SK-N-SH treated with all-trans-retinoic acid at 6 μM for 48 hours (cell line): ENCODE measurements at regions not wholly inside any gene's neighbourhood (a gene's known extent, or its start where the extent isn't known, plus 50 kb on each side); places are given as distances from the start of the nearest gene placed in this dataset.

ENCODE experiments used
- ATAC-seq: fragments of 200-7000 bp; cut with Tn5 transposase; 3 replicates; pipeline ENCODE4 v1.9.1; 2020; ENCODE audit warnings: mild to moderate bottlenecking, moderate library complexity
- ARNTL ChIP-seq: fragments of 450-650 bp; formaldehyde crosslinking; IDR thresholded peaks from 2 replicates; pipeline ENCODE4 v1.5.0; 2020; ENCODE audit warnings: low read depth, mild to moderate bottlenecking, moderate library complexity, borderline replicate concordance
- BACH2 ChIP-seq: fragments of 250-450 bp; sonication (Bioruptor Pico); IDR thresholded peaks from 2 replicates; pipeline ENCODE4 v1.9.0; 2021; ENCODE audit warnings: mild to moderate bottlenecking, borderline replicate concordance
- CSDC2 ChIP-seq: fragments of 250-450 bp; sonication (Bioruptor Pico); IDR thresholded peaks from 2 replicates; pipeline ENCODE4 v1.5.0; 2020; ENCODE audit warnings: mild to moderate bottlenecking, moderate library complexity
- ESRRG ChIP-seq: fragments of 250-450 bp; sonication (Bioruptor Pico); IDR thresholded peaks from 2 replicates; pipeline ENCODE4 v1.6.1; 2021; ENCODE audit warnings: mild to moderate bottlenecking
- OSR1 ChIP-seq: fragments of 250-450 bp; sonication (Bioruptor Pico); IDR thresholded peaks from 2 replicates; pipeline ENCODE4 v1.8.0; 2022; ENCODE audit warnings: moderate library complexity, mild to moderate bottlenecking, inconsistent platforms
- RARB ChIP-seq: fragments of 250-450 bp; sonication (Bioruptor Pico); IDR thresholded peaks from 2 replicates; pipeline ENCODE4 v1.8.0; 2021; ENCODE audit warnings: mild to moderate bottlenecking, moderate library complexity
- SNAI2 ChIP-seq: fragments of 250-450 bp; sonication (Bioruptor Pico); IDR thresholded peaks from 2 replicates; pipeline ENCODE4 v1.5.0; 2020; ENCODE audit warnings: mild to moderate bottlenecking, moderate library complexity
- TCF4 ChIP-seq: fragments of 250-450 bp; sonication (Bioruptor Pico); IDR thresholded peaks from 2 replicates; pipeline ENCODE4 v1.8.0; 2021; ENCODE audit warnings: mild to moderate bottlenecking, moderate library complexity, borderline replicate concordance
- TOX ChIP-seq: fragments of 250-450 bp; sonication (Bioruptor Pico); IDR thresholded peaks from 2 replicates; pipeline ENCODE4 v1.8.0; 2021; ENCODE audit warnings: mild to moderate bottlenecking, moderate library complexity, borderline replicate concordance
- ZC3H10 ChIP-seq: fragments of 250-450 bp; sonication (Bioruptor Pico); IDR thresholded peaks from 2 replicates; pipeline ENCODE4 v1.5.1; 2021; ENCODE audit warnings: mild to moderate bottlenecking, moderate library complexity
- ZFP3 ChIP-seq: fragments of 250-450 bp; sonication (Bioruptor Pico); IDR thresholded peaks from 2 replicates; pipeline ENCODE4 v1.5.0; 2020; ENCODE audit warnings: mild to moderate bottlenecking, moderate library complexity
- ZNF565 ChIP-seq: fragments of 450-650 bp; formaldehyde crosslinking; conservative IDR thresholded peaks from 2 replicates; pipeline ENCODE4 v1.5.0; 2020; ENCODE audit warnings: low read depth, mild to moderate bottlenecking, moderate library complexity
- ZNF70 ChIP-seq: fragments of 450-650 bp; formaldehyde crosslinking; IDR thresholded peaks from 2 replicates; pipeline ENCODE4 v1.5.0; 2020; ENCODE audit warnings: mild to moderate bottlenecking, moderate library complexity
- TF ChIP-seq, protein P1 (sequence below): fragments of 250-450 bp; sonication (Bioruptor Pico); IDR thresholded peaks from 2 replicates; pipeline ENCODE4 v1.5.0; 2020; ENCODE audit warnings: mild to moderate bottlenecking, moderate library complexity
- TF ChIP-seq, protein P2 (sequence below): fragments of 250-450 bp; sonication (Bioruptor Pico); IDR thresholded peaks from 2 replicates; pipeline ENCODE4 v1.8.0; 2020; ENCODE audit warnings: mild to moderate bottlenecking, moderate library complexity, borderline replicate concordance
- TF ChIP-seq, protein P3 (sequence below): fragments of 250-450 bp; sonication (Bioruptor Pico); IDR thresholded peaks from 2 replicates; pipeline ENCODE4 v1.5.1; 2021; ENCODE audit warnings: mild to moderate bottlenecking, moderate library complexity
- TF ChIP-seq, protein P4 (sequence below): fragments of 250-450 bp; sonication (Bioruptor Pico); IDR thresholded peaks from 2 replicates; pipeline ENCODE4 v1.5.1; 2020; ENCODE audit warnings: low read depth, mild to moderate bottlenecking, moderate library complexity
- TF ChIP-seq, protein P5 (sequence below): fragments of 250-450 bp; sonication (Bioruptor Pico); IDR thresholded peaks from 2 replicates; pipeline ENCODE4 v1.8.0; 2021; ENCODE audit warnings: low read depth, mild to moderate bottlenecking, moderate library complexity, borderline replicate concordance

DNA sequence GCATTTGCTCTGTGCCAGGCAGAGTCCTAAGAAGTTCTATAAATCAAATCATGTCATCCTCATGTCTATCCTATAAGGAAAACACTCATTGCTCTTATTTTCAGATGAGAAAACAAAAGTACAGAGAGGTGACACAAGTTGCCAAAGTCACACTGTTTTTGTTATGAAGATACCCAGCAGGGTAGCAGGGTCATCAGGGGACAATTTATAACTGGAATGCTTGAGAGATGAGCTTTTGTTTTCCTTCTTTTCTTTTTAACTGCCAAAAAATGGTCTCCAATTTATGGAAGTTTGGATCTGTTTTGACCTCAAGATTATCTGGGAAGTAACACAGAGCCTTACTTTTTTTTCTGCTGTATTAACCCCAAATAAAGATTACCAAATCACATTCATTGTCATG, 354.1 kb downstream of the SUCLA2 start (continued):
- no peak for TF ChIP-seq RARB (CRISPR knock-in tag)
- TF ChIP-seq, all 23 proteins: peak for 2

DNA sequence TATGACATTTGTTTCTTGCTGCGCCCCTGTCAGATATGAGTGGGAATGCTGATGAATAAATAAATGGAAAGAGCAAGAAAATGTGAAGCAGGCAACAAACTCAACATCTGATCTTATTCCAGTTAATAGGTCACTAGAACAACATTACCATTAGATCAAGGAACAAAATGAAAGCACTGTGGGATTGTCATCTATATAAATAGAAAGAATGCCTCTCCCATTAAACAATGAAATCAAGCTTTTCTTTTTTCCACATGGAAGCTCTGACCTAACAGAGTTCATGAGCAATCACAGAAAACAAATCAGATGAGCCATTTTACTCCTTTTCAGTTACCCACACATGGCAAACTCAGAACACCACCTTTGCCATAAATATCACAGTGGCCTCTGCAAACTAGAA, 354.8 kb downstream of the SUCLA2 start:
- TF ChIP-seq TCF4 (CRISPR knock-in tag): no peak
- TF ChIP-seq ZNF565: no peak
- no peak for TF ChIP-seq BACH2 (CRISPR knock-in tag)
- no peak for TF ChIP-seq ZFP3 (CRISPR knock-in tag)
- TF ChIP-seq, protein P1, sequence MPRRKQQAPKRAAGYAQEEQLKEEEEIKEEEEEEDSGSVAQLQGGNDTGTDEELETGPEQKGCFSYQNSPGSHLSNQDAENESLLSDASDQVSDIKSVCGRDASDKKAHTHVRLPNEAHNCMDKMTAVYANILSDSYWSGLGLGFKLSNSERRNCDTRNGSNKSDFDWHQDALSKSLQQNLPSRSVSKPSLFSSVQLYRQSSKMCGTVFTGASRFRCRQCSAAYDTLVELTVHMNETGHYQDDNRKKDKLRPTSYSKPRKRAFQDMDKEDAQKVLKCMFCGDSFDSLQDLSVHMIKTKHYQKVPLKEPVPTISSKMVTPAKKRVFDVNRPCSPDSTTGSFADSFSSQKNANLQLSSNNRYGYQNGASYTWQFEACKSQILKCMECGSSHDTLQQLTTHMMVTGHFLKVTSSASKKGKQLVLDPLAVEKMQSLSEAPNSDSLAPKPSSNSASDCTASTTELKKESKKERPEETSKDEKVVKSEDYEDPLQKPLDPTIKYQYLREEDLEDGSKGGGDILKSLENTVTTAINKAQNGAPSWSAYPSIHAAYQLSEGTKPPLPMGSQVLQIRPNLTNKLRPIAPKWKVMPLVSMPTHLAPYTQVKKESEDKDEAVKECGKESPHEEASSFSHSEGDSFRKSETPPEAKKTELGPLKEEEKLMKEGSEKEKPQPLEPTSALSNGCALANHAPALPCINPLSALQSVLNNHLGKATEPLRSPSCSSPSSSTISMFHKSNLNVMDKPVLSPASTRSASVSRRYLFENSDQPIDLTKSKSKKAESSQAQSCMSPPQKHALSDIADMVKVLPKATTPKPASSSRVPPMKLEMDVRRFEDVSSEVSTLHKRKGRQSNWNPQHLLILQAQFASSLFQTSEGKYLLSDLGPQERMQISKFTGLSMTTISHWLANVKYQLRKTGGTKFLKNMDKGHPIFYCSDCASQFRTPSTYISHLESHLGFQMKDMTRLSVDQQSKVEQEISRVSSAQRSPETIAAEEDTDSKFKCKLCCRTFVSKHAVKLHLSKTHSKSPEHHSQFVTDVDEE (CRISPR knock-in tag): no peak
- no peak for TF ChIP-seq OSR1 (CRISPR knock-in tag)
- TF ChIP-seq ZC3H10: no peak
- TF ChIP-seq ESRRG (CRISPR knock-in tag): no peak
- no peak for ATAC-seq

DNA sequence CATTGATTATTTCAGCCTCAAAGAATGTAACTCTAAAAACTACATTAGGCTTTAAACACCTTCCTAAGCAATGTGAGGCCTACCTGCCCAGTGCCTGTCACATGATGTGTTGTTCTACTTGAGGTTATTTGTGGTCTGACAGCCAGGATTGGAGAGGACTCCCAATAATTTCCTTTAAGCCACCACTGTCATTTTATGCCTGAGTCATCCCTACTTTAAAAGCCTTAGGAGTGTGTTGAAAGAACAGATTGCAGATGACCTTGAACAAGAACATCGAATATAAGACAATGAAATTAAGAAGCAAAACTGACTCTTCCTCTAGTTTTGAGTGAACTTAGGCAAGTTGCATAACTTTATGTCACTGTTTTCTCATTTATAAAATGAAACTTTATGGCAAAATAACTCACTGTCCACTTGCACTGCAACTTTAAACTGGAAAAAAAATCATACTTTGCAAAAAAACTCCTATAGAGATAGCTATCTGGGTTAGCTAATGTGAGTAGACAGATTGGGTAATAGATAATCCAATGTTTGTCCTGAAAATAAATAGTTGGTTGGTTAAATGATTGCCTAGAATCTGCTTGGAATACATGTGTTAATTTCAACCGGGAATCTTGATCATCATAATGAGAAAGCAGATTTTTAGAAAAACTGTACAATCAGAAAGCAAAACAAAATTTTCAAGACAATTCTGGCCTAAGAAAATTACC, 361.2 kb downstream of the SUCLA2 start:
- ATAC-seq: no peak
- TF ChIP-seq, protein P2, sequence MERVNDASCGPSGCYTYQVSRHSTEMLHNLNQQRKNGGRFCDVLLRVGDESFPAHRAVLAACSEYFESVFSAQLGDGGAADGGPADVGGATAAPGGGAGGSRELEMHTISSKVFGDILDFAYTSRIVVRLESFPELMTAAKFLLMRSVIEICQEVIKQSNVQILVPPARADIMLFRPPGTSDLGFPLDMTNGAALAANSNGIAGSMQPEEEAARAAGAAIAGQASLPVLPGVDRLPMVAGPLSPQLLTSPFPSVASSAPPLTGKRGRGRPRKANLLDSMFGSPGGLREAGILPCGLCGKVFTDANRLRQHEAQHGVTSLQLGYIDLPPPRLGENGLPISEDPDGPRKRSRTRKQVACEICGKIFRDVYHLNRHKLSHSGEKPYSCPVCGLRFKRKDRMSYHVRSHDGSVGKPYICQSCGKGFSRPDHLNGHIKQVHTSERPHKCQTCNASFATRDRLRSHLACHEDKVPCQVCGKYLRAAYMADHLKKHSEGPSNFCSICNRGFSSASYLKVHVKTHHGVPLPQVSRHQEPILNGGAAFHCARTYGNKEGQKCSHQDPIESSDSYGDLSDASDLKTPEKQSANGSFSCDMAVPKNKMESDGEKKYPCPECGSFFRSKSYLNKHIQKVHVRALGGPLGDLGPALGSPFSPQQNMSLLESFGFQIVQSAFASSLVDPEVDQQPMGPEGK: no peak
- TF ChIP-seq TCF4 (CRISPR knock-in tag): no peak
- TF ChIP-seq TOX (CRISPR knock-in tag): no peak
- no peak for TF ChIP-seq ZNF565
- TF ChIP-seq, protein P3, sequence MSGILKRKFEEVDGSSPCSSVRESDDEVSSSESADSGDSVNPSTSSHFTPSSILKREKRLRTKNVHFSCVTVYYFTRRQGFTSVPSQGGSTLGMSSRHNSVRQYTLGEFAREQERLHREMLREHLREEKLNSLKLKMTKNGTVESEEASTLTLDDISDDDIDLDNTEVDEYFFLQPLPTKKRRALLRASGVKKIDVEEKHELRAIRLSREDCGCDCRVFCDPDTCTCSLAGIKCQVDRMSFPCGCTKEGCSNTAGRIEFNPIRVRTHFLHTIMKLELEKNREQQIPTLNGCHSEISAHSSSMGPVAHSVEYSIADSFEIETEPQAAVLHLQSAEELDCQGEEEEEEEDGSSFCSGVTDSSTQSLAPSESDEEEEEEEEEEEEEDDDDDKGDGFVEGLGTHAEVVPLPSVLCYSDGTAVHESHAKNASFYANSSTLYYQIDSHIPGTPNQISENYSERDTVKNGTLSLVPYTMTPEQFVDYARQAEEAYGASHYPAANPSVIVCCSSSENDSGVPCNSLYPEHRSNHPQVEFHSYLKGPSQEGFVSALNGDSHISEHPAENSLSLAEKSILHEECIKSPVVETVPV (CRISPR knock-in tag): no peak
- no peak for TF ChIP-seq ARNTL
- TF ChIP-seq, protein P4, sequence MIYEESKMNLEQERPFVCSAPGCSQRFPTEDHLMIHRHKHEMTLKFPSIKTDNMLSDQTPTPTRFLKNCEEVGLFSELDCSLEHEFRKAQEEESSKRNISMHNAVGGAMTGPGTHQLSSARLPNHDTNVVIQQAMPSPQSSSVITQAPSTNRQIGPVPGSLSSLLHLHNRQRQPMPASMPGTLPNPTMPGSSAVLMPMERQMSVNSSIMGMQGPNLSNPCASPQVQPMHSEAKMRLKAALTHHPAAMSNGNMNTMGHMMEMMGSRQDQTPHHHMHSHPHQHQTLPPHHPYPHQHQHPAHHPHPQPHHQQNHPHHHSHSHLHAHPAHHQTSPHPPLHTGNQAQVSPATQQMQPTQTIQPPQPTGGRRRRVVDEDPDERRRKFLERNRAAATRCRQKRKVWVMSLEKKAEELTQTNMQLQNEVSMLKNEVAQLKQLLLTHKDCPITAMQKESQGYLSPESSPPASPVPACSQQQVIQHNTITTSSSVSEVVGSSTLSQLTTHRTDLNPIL (CRISPR knock-in tag): no peak
- TF ChIP-seq, protein P5, sequence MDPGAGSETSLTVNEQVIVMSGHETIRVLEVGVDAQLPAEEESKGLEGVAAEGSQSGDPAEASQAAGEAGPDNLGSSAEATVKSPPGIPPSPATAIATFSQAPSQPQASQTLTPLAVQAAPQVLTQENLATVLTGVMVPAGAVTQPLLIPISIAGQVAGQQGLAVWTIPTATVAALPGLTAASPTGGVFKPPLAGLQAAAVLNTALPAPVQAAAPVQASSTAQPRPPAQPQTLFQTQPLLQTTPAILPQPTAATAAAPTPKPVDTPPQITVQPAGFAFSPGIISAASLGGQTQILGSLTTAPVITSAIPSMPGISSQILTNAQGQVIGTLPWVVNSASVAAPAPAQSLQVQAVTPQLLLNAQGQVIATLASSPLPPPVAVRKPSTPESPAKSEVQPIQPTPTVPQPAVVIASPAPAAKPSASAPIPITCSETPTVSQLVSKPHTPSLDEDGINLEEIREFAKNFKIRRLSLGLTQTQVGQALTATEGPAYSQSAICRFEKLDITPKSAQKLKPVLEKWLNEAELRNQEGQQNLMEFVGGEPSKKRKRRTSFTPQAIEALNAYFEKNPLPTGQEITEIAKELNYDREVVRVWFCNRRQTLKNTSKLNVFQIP (CRISPR knock-in tag): no peak
- no peak for TF ChIP-seq RARB (CRISPR knock-in tag)
- TF ChIP-seq ZFP3 (CRISPR knock-in tag): no peak
- TF ChIP-seq ZNF70 (CRISPR knock-in tag): no peak
- no peak for TF ChIP-seq BACH2 (CRISPR knock-in tag)
- TF ChIP-seq CSDC2 (CRISPR knock-in tag): no peak
- TF ChIP-seq, protein P1 (CRISPR knock-in tag): no peak
- no peak for TF ChIP-seq OSR1 (CRISPR knock-in tag)
- TF ChIP-seq ZC3H10: no peak
- TF ChIP-seq ESRRG (CRISPR knock-in tag): no peak
- TF ChIP-seq SNAI2 (CRISPR knock-in tag): no peak
